HG02970 (cell line): ENCODE measurements at regions not wholly inside any gene's neighbourhood (a gene's known extent, or its start where the extent isn't known, plus 50 kb on each side); places are given as distances from the start of the nearest gene placed in this dataset.
"Not testable (repeated sequence)": the region's sequence is repeated elsewhere in the genome, so short reads cannot be mapped to it uniquely, and the experiment has no call there.

ENCODE experiments used
- ATAC-seq: cut with Tn5 transposase; IDR thresholded peaks from one replicate; pipeline ENCODE4 v1.9.1; 2021; ENCODE audit warnings: mild to moderate bottlenecking, moderate library complexity, moderate number of reproducible peaks; ENCODE audit not compliant: unreplicated experiment, low FRiP score

DNA sequence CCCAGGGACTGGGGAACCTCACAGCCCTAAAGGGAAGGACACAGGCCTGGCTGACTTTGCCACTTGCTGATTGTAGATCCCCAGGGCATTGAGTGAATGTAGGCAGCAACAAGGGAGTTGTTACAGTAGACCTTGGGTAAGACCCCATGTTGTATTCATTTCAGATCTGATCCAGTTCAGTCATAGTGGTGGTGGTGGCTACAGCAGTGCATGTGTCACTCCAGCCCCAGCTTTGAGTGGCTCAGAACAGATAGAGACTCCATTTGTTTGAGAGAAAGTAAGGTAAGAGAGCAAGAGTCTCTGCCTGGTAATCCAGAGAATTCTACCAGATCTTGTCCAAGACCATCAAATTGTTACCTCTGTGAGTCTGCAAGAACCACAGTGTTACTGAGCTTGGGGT, 278.7 kb upstream of the SATB1 start:
- no peak for ATAC-seq

DNA sequence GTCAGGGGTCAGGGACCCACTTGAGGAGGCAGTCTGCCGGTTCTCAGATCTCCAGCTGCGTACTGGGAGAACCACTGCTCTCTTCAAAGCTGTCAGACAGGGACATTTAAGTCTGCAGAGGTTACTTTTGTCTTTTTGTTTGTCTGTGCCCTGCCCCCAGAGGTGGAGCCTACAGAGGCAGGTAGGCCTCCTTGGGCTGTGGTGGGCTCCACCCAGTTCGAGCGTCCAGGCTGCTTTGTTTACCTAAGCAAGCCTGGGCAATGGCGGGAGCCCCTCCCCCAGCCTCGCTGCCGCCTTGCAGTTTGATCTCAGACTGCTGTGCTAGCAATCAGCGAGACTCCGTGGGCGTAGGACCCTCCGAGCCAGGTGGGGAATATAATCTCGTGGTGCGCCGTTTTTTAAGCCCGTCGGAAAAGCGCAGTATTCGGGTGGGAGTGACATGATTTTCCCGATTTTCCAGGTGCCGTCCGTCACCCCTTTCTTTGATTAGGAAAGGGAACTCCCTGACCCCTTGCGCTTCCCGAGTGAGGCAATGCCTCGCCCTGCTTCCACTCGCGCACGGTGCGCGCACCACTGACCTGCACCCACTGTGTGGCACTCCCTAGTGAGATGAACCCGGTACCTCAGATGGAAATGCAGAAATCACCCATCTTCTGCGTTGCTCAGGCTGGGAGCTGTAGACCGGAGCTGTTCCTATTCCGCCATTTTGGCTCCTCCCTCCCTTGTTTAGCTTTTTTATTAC, 268.6 kb upstream of the SATB1 start:
- not testable (repeated sequence) for ATAC-seq

DNA sequence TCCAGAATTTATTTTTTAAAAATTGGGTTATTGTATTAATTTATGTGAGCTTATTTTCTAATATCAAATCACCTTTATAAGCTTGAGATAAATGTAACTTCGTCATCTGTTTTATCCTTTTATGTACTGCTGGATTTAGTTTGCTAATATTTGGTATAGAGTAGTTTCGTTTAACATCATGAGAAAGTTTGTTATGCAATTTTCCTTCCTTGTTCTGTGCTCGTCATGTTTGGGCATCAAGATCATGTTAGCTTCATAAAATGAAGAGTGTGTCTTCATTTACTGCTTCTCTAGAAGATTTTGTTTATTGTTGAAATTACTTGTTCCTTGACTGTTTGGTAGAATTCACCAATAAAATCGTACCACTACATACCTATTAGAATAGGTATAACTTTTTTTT, 262.1 kb upstream of the SATB1 start:
- no peak for ATAC-seq

DNA sequence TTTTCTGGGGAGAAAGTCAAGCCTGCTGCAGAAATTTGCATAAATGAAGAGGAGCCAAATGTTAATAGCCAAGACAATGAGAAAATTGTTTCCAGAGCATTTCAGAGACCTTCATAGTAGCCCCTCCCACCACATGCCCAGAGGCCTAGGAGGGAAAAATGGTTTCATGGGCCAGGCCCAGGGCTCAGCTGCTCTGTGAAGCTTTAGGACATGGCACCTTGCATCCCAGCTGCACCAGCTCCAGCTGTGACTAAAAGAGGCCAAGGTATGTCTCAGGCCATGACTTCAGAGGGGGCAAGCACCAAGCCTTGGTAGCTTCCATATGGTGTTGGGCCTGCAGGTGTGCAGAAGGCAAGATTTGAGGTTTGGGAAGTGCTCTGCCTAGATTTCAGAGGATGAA, 258.8 kb upstream of the SATB1 start:
- ATAC-seq, result no peak

DNA sequence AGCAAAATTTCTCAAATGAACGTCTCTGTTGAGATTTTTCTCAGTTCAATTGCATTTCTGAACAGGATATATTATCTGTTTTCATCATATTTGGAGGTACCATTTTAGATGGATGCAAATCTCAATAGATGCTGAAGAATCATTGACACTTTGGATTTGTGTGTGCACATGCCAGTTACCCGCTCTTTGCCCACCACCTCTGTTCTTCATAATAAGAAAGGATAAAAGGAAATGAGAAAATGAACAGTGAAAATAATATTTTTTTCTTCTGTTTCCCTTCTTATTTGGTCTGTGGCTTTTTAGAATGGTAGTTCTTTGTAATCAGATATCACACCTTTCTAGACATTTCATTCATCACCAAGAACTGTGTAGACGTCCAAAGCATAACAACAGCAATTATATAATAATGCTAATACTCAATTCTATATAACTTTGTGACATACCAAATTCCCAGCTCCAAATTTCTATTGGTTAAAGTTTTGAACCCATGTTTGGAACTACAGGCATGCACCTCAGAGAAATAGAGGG, 256.7 kb upstream of the SATB1 start:
- ATAC-seq, result no peak

DNA sequence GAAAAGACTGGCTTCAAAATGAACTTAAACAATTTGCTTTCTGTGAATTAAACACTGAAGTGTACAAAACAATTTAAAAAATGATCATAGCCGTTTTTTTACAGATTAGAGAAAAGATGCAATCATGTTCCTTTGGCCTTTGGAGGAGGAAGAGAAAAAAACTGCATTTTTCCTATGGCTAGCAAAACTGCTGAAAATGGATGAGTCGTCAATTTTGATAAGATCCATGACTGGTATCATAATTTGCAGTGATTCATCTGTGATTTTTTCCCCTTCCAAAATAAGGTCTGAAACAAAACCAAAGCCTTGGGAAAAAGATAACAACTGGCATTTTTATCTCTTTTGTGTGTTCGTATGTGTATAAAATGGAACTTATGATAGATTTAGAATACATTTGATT, 255.6 kb upstream of the SATB1 start:
- ATAC-seq, result no peak

DNA sequence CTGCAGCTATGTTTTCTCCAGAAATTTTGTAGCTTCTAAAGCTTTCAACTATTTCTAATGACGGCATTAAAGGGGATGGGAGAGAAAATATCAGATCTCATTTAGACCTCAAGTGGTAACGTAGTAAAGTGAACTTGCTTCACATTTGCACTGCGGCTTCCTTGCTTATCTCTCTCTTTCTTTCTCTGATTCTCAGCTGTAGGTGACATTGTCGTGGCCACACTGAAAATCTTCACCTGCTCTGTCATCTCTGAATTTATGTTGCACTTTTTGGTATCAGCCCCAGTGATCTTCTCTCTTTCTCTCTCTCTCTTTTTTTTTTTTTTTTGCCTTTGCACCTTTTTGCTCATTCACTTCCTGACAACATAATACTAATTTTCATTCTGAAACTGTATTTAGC, 254.1 kb upstream of the SATB1 start:
- ATAC-seq, result no peak

DNA sequence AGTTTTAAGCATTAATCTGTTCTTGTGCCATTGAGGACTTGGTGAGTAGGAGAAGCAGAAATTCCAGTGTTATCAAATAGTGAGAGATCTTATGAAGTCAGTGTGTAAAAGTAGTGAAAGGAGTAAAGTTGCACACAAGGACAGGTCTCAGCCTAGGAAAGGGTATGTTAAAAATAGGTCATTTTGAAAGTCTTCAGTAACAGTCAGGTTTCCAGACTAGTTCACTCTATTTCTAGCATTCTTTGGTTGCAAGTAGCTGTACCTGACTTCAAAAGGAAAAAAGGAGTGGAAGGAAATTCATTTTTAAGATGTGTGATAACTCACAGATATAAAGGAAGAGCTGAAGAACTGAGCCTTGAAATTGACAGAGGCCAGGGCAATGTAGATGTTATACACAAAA, 250.1 kb upstream of the SATB1 start:
- ATAC-seq, result no peak

DNA sequence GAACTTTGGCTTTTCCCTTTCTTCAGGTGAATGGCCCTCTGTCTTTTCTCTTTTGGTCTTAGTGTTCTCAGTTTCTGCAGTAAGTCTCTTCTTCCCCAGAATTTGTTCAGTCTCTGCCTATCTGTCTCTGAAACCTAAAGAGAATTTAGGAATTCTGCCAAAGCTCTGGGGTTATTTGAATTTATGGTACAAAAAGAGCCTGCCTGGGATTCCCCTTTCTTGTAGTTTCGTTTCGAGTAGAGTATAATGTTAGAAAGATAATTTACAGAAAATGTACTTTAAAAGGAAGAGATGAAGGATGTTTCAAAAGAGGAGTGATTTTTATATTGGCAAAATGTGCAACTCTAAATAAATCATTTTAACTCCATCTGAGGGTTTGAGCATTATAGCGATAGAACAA, 247.4 kb upstream of the SATB1 start:
- ATAC-seq, result no peak

DNA sequence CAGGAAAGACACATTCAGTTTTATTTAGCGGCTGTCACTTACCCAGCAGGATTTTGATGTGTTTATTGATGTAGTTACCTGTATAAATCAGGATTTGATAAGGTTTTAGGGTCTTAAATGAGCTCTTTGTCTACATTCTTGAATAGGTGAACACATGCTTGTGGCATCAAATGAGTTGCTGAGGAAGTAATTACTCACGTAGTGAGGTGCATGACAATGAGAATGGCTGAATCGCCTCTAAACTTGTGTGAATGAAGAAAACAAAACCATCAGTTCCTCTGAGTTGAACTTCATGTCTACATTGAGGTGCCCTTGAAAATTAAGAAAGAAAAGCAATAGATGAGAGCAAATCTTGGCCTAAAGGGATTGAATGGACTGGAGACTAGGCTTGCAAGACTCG, 245.6 kb upstream of the SATB1 start:
- no peak for ATAC-seq

DNA sequence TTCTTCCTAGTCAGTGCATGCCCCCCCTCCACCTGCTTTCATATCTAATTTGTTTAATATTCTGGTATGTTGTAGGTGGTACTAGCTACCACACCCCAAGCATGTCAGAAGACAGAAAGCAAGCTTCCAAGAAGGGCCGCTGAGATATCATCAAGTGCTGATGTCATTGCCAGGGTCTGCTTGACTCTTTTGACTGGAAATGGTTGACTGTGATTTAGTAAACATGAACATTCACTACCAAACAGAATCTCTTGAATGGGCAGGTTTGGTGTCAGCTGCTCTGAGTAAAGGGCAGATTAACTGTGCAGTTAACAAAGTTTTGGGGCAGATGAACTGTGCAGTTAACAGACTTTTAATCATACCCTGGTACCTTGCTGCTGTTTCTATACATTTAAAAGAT, 244.2 kb upstream of the SATB1 start:
- ATAC-seq, result no peak

DNA sequence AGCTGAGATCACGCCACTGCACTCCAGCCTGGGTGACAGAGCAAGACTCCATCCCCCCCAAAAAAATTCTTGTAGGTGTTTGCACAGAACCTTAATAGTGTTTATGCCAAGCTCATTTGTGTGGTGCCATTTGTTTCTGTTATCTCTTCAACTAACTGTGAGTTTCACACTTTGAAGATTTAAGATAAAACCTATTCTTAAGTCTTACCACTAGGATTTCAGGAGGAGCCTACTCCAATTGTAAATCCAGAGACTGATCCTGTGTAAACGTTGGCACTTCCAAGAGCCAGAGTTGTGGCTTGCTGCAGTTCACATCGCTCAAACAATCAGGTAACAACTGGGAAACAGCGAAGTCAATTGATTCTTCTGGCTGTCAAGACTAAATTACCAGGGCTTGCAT, 242.4 kb upstream of the SATB1 start:
- no peak for ATAC-seq

DNA sequence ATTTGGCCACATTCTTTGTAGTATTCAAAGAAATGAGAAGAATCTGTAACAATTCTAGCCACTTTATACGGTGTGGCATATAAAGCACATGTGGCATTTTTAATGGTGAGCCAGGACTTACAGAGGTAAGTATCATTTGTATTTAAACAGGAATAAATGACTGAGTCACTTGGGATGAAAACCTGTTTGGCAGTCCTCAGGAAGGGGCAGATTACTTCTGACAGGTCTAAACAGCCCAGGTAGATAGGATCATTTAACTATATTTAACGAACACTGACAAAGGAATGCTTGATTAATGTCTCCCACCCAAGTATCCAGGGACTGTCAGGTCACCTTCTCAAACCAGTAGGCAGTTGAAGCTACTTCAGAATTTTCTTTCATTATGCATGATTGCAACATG, 241.5 kb upstream of the SATB1 start:
- no peak for ATAC-seq

DNA sequence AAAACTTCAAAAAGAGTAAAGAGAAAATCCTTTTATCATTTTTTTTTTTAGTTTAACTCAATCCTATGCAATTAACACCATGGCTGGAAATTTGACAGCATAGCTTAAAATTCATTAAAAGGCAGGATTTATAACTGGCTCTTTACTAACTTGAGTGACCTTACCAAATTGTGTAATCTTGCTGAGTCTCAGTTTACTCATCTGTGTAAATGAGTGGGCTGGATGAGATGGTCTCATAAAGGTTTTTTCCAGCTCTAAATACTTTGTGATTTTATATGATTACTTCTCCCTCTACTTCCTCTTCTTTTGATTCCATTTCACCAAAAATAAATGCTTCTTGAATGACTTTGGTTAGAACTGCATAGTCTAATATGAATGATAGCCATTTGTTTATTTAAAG, 234.9 kb upstream of the SATB1 start:
- no peak for ATAC-seq

DNA sequence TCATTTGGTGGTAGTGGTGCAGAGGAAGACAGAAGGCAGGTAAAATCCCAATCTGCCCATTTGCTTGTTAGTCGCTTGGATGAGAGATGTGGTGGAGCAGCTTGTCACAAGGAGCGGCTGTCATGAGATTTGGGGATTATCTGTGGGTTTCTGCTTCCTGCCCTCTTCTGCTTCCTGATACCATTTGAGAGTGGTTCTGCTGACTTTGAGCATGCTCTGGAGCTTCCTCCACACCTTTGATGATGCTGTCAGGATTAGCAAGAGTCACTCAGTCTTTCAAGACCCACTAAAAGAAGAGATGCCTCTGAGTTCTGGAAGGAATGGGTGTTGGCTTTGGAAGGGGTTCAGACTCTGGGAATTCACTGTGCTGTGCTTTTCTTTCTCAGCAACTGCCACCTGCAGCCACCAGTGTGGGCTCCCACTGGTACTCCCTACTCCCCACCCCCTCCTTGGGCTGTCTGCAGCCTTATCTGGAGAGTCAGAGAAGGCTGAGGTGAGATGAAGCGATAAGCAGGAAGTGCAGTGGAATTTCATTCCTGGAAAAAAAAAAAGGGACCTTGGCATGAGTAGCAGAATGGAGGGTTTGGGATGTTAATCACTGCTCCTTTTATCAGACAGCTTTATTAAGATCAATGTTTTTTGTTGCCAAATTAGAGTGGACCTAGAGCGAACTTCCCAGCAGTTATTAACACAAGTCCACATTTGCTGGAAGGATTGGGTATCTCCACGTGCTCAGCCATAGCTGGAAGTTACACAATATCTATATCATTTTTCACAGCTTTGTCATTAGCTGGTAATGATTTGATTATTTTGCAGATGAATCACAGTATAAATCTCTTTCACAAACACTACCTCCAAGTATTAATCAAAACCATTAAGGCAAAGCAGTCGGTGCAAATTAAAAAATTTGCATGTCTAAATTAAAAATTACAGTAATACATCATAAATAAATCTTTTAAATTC, 233.0 kb upstream of the SATB1 start:
- no peak for ATAC-seq

DNA sequence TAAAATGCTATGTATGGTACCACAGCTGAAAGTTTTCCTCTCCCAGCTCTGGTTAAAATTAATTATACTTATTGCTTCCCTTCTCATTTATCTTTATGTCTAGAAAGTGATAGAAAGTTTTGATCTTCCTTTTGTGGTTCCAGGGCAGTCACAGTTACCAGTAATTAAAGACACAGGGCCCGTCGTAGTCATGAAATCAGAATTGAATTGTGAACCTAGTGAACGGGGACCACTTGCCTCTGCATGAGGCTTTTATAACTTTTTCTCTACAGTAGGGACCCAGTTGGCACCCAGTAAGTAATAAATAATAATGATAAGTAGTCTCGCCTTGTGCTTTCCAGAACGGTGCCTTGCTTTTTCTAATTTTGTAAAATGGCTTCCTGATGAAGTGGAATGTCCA, 231.7 kb upstream of the SATB1 start:
- no peak for ATAC-seq

DNA sequence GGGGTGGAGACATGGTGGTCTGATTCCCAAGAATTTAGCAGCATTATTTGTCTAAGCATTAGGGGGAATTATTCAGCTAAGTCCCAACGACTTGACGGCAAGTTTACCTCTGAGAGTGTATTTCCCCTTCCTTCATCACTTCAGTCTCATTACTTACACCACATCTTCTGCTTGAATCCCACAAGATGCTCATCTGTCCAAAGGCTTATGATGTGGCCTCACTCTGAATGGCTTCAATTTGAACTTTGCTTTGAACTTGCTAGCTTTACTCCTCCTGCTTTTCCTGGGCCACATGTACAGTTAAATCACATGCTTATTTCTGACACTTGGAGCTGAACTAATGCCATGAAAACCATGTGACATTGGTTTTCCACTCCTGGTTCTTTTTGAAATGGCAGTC, 231.3 kb upstream of the SATB1 start:
- no peak for ATAC-seq

DNA sequence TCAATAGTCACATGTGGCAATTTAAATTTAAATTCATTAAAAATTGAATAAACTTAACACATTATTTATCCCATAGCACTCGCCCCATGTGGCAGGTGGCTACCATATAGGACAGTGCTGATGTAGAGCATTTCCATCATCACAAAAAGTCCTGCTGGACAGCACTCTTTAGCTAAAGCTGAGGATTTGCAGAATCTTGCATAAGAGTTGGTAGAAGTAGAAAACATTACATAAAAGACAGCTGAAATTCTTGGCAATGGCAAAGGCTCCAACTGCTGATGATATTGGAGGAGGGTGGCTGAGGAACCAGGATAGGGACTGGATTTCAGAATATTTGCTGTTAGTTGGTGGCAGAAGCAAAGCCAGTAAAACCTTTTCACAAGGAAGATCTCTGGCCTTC, 230.7 kb upstream of the SATB1 start:
- ATAC-seq, result no peak

DNA sequence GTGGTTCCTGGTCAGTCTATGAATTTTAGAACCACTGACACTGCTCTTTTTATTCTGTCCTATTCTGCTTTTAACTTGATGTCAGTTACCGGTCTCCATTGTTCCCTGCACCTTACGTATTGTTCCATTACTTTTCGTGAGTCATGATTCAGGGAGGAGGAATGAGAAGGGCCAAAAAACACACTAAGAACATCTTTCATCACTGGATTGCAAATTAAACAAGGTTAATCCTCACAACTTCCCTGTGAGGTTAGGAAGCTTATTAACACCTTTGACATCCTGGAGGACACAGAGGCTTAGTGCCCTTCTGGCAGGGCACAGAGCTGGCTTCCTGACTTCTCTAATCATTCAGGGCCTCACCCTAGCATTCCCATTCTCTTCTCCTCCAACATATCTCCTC, 227.6 kb upstream of the SATB1 start:
- no peak for ATAC-seq

DNA sequence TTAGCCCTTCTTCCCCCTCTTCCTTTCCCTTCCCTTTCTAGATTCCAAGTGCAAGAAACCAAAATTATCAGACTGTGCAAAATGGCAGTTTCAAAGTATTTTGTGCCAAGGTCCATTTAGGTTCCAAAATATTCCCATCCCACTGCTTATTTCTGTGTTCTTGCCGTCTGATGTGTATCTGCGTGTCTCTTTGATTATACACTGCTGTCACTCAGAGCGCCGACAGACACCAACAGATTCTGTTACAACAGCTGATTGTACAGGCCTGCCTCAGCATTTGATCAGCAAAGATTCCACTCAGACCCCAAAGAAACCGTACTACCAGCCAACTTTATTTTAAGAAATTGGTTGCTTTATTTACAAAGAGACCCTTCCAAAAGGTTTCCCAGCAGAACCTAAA, 225.6 kb upstream of the SATB1 start:
- ATAC-seq, result no peak

DNA sequence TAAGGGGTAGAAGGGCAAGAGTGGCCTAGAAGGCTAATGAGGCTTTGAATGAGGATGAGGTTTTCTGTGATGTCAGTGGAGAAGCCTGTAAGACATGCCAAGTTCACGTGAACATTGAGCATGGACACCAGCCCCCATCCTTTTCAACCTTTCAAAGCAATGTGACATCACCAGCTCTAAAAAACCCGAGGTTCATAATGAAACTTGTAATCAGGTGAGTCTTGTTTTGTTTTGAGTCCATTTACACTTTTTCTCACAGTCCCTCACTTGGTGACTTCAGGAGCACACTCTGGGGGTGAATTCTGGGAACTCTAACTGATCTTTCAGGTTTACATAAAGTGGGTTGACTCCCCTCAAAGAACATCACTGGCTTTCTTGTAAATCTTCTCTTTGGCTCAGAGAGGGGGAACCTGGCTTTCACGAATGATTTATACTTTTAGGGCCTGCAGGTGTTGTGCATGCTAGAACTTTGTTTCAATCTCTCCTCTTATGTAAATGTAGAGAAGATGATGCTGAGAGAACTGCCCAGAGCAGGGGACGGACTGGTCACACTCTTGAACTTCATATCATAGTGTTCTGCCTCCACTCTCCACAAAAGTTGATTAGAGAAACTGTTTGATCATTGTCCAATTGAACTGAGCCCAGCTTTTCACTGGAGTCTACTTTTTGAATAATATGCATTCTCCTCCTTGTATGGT, 224.7 kb upstream of the SATB1 start:
- ATAC-seq, result peak; percentile 84
